ENCODE measurements at regions not wholly inside any gene's neighbourhood (a gene's known extent, or its start where the extent isn't known, plus 50 kb on each side); places are given as distances from the start of the nearest gene placed in this dataset.

GRCh38 chr13:79941752-79942151, 399.2 kb downstream of the SPRY2 start:
- no peaks in the 10 kb centered on the region for H3K27me3 Mint-ChIP-seq
- no peak overlapping the region for H3K27ac ChIP-seq (ENCODE audit: low read depth in 1 of 2, low read length in 2 of 2)
- POLR2A ChIA-PET, result no interaction called here

GRCh38 chr13:79939689-79940088, 401.2 kb downstream of the SPRY2 start:
- H3K4me3 ChIP-seq (ENCODE audit: low read length), result no peak overlapping the region
- TF ChIP-seq CTCF (IDR thresholded peaks at IDR 0.05), result no peak
- no peak overlapping the region for H3K27ac Mint-ChIP-seq
- H3K4me3 Mint-ChIP-seq, result no peak overlapping the region
- H3K36me3 ChIP-seq (ENCODE audit: insufficient read depth, low read length), result no peaks in the 10 kb centered on the region
- no peaks in the 10 kb centered on the region for H3K27me3 ChIP-seq (ENCODE audit: control insufficient read depth in 1 of 2, insufficient read depth in 2 of 2, low read length in 2 of 2)
- no peak overlapping the region for H3K27ac ChIP-seq (ENCODE audit: low read depth in 1 of 2, low read length in 2 of 2)
- H3K4me1 Mint-ChIP-seq (ENCODE audit: low read depth), result no peaks in the 10 kb centered on the region
- ChIA-PET CTCF (no interaction called here), POLR2A (no interaction called here)
- no peak for DNase-seq
- ATAC-seq (ENCODE audit: poor library complexity), result no peak
- peaks cover 0 to 4% of the 10 kb centered on the region in 2 experiments for H3K9me3 ChIP-seq (ENCODE audit: control insufficient read depth in 1 of 2, insufficient read depth in 1 of 2, low read length in 2 of 2)
- H3K9me3 Mint-ChIP-seq, result no peaks in the 10 kb centered on the region
- no peaks in the 10 kb centered on the region for H3K27me3 Mint-ChIP-seq
- intact Hi-C loops (cut with DNase I, micrococcal nuclease), result no loop called here
- H3K36me3 Mint-ChIP-seq (ENCODE audit: low read depth), result no peaks in the 10 kb centered on the region
- no peaks in the 10 kb centered on the region for H3K4me1 ChIP-seq (ENCODE audit: insufficient read depth, low read length)

More at GRCh38 chr13:79941752-79942151, 399.2 kb downstream of the SPRY2 start:
- TF ChIP-seq CTCF (IDR thresholded peaks at IDR 0.05), result no peak
- Histone ChIP-seq H3K27me3 (ENCODE audit: control insufficient read depth in 1 of 2, insufficient read depth in 2 of 2, low read length in 2 of 2) (no peaks in the 10 kb centered on the region), H3K4me1 (ENCODE audit: insufficient read depth, low read length) (no peaks in the 10 kb centered on the region), H3K36me3 (ENCODE audit: insufficient read depth, low read length) (no peaks in the 10 kb centered on the region), H3K9me3 (ENCODE audit: control insufficient read depth in 1 of 2, insufficient read depth in 1 of 2, low read length in 2 of 2) (peaks cover 0 to 4% of the 10 kb centered on the region in 2 experiments), H3K4me3 (ENCODE audit: low read length) (no peak overlapping the region)
- ATAC-seq (ENCODE audit: poor library complexity), result no peak
- H3K9me3 Mint-ChIP-seq, result no peaks in the 10 kb centered on the region
- H3K4me1 Mint-ChIP-seq (ENCODE audit: low read depth), result no peaks in the 10 kb centered on the region
- H3K36me3 Mint-ChIP-seq (ENCODE audit: low read depth), result no peaks in the 10 kb centered on the region
- H3K4me3 Mint-ChIP-seq, result no peak overlapping the region
- no peak overlapping the region for H3K27ac Mint-ChIP-seq
- DNase-seq, result no peak
- CTCF ChIA-PET, result no interaction called here
- intact Hi-C loops (cut with DNase I, micrococcal nuclease), result no loop called here

- Mint-ChIP-seq H3K4me3 (no peak overlapping the region), H3K9me3 (no peaks in the 10 kb centered on the region), H3K36me3 (ENCODE audit: low read depth) (no peaks in the 10 kb centered on the region), H3K27ac (no peak overlapping the region), H3K27me3 (no peaks in the 10 kb centered on the region), H3K4me1 (ENCODE audit: low read depth) (no peaks in the 10 kb centered on the region)
- Histone ChIP-seq H3K4me3 (ENCODE audit: low read length) (no peak overlapping the region), H3K9me3 (ENCODE audit: control insufficient read depth in 1 of 2, insufficient read depth in 1 of 2, low read length in 2 of 2) (peaks cover 0 to 4% of the 10 kb centered on the region in 2 experiments), H3K27ac (ENCODE audit: low read depth in 1 of 2, low read length in 2 of 2) (no peak overlapping the region), H3K36me3 (ENCODE audit: insufficient read depth, low read length) (no peaks in the 10 kb centered on the region), H3K27me3 (ENCODE audit: control insufficient read depth in 1 of 2, insufficient read depth in 2 of 2, low read length in 2 of 2) (no peaks in the 10 kb centered on the region), H3K4me1 (ENCODE audit: insufficient read depth, low read length) (no peaks in the 10 kb centered on the region)
- ATAC-seq (ENCODE audit: poor library complexity) (no peak), DNase-seq (no peak)
- POLR2A ChIA-PET, result no interaction called here
- no peak for TF ChIP-seq CTCF (IDR thresholded peaks at IDR 0.05)
- intact Hi-C loops (cut with DNase I, micrococcal nuclease), result no loop called here
- CTCF ChIA-PET, result interaction anchor here (0.7 kb wide), 1 partner anchor 26 kb away, joined by 3 read pairs; no protein-coding TSS in a partner anchor
Observed at GRCh38 chr13:79937771-79938216, 403.1 kb downstream of the SPRY2 start.

Measured in CD4-positive, alpha-beta T cell (primary cell).